ENCODE measurements at regions not wholly inside any gene's neighbourhood (a gene's known extent, or its start where the extent isn't known, plus 50 kb on each side); places are given as distances from the start of the nearest gene placed in this dataset.
"Not testable (repeated sequence)": the region's sequence is repeated elsewhere in the genome, so short reads cannot be mapped to it uniquely, and the experiment has no call there.

DNA sequence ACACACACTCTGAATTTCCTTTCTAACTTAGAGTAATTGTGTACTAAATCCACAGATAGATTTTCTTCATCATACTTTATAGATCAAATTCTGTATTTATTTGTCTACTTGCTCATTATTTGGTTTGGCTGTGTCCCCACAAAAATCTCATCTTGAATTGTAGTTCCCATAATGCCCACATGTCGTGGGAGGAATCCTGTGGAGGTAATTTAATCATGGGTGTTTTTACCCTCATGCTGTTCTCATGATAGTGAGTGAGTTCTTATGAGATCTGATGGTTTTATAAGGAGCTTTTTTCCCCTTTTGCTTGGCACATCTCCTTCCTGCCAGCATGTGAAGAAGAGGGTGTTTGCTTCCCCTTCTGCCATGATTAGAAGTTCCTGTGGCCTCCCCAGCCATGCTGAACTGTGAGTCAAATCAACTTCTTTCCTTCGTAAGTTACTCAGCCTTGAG is 198.3 kb upstream of the TGFBR2 start:
- no peak for DNase-seq (ENCODE audit: extremely low read depth, low read depth, low spot score)

DNA sequence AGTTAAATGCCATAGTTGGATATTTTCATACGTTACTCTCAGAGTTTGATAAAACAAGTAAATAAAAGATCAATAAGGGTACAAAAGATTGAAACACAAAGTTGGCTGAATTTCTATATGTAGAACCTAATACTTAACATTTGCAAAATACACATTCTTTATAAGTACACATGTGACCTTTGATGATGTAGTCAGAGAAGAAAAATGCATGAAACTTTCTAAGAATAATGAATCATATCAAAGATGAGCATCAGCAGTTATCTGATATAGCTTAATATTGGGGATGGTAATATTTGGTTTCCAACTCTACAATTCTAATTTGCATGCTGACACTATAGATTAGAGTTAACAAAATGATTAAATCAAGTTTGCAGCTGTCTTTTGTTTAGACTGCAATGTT is 188.0 kb upstream of the TGFBR2 start:
- DNase-seq (ENCODE audit: extremely low read depth, low read depth, low spot score) = no peak

DNA sequence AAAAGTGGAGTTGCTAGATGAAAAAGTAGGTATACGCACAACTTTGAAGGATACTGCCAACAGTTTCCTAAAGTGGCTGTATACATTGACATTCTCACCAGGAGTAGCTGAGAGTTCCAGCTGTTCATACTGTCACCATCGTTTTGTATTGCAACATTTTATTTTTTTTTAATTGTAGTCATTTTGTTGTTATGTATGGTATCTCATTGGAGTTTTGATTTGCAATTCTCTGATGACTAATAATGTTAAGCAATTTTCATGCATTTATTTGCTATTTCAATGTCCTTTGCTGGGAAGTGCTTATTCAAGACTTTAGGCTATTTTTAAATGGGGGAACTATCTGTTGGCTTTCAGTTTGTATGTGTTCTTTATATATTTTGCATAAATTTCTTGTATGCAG is 185.1 kb upstream of the TGFBR2 start:
- DNase-seq (ENCODE audit: extremely low read depth, low read depth, low spot score) = no peak

DNA sequence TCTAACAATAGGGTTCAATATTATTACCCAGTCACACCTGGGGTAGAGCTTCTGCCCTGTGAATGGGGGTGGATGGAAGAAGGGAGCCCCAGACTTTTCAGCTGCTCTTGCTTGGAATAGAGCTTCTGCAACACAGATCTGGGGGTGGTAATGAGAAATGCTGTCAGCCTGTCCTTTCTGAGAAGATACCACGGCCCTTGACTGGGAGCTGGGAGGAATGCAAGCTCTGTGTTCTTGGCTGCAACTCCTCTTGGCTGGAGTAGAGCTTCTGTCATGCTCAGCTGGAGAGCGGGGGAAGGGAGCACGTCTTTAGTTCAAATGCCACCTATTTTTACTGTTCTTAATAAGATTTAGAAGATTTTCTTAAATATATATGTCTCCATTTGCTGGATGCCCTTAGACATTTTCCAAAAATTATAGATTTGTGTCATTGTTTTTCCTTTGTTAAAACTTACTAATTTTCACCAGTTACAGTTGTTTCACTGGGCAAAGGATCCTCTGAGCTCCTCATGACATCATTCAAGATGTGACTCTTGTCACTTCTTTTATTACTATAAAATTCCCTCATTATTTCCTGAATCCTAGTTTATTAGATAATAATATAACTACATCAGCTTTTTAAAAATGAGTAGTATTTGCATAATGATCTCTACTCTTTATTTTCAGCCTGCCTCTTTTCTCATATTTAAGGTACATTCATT is 180.0 kb upstream of the TGFBR2 start:
- no peak for DNase-seq (ENCODE audit: extremely low read depth, low read depth, low spot score)

DNA sequence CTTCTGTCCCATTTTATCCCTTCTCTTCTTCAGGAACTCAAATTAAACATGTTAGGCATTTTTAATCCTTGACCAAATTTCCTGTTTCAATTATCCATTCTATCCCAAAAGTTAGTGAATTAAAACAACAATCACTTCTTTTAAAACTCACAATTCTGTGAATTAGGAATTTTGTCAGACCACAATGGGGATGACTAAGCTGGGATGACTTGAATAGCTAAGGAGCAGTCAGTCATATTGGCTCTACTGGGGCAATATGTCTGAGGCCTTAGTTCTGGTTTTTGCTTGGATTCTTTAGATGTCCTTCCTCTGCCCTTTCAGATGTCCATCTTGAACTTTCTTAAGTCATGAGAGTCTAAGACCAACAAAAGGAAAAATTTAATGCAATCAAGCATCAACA is 178.2 kb upstream of the TGFBR2 start:
- DNase-seq (ENCODE audit: extremely low read depth, low read depth, low spot score) = no peak

DNA sequence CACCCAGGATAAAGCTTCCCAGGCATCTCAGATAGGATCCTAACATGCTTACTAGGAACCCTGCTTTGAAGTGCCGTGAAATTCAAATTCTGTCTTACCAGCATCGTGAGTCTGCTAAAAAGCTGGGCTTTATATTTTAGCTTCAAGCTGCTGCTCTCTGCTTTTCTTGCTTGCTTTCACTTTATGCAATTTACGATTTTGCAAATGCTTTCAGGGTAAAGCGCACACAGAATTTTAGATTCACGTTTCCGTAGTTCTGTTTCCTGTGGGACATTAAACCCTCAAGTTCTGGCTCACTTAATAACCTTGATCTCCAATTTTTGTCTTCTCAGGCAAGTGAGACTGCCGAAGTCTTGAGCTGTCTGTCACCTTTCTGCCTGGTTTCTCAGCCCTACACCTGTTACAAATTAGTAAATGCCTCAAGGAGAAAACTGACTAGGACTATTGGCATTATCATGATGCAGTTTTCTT is 170.5 kb upstream of the TGFBR2 start:
- DNase-seq (ENCODE audit: extremely low read depth, low read depth, low spot score) = no peak

DNA sequence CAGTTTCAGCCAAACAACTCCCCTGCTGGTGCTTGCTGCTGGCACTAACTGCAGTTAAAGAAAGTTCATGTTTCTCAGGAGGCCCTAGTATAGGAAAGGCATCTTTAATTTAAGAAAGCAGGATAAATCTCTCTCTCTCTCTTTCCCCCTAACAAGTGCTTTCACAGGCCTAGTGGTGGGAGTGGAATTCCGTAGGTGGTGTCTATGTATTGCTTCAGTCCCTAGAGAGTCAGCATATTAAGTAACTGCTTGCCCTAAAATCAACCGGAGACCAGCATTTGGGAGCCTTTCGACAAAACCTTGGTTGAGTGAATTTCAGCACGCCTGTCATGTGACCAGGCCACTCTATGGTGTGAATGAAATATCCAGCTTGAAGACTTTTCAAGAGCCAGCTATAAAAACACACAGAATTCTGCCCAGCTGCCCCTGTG is 169.2 kb upstream of the TGFBR2 start:
- DNase-seq (ENCODE audit: extremely low read depth, low read depth, low spot score) = no peak

DNA sequence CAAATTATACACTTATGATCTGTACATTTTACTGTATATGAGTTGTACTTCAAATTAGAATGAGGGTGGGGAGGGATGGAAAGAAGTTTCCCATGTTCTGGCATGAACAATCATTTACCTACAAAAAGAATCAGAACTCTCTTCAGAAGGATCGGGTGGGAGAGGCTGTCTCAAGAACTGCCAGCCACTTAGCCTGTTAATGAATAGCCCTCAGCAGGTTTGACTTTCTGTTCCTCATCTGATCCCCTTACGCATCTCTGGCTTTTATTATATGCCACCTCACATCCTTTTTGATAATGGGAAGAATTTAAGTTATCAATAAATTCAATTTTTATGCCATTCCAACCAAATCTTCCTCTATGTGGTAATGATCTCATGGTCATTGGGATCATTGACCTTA is 168.3 kb upstream of the TGFBR2 start:
- no peak for DNase-seq (ENCODE audit: extremely low read depth, low read depth, low spot score)

DNA sequence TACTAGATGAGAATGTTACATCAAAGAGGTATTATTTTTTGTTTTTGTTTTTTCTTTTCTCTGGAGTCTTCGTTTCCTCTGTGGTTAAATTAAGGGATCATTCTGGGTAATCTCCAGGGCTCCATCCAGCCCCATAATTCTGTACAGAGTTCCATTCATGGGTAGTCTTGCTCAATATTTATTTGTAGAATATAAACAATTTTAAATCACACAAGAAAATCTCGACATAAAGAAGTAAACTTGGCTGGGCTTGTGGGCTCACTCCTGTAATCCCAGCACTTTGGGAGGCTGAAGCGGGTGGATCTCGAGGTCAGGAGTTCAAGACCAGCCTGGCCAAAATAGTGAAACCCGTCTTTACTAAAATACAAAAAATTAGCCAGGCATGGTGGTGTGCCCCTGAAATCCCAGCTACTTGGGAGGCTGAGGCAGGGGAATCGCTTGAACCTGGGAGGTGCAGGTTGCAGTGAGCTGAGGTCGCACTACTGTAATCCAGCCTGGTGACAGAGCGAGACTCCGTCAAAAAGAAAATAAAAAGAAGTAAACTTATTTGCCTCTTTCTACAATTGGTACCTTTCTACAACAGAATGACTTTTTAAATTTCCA is 166.8 kb upstream of the TGFBR2 start:
- no peak for DNase-seq (ENCODE audit: extremely low read depth, low read depth, low spot score)

DNA sequence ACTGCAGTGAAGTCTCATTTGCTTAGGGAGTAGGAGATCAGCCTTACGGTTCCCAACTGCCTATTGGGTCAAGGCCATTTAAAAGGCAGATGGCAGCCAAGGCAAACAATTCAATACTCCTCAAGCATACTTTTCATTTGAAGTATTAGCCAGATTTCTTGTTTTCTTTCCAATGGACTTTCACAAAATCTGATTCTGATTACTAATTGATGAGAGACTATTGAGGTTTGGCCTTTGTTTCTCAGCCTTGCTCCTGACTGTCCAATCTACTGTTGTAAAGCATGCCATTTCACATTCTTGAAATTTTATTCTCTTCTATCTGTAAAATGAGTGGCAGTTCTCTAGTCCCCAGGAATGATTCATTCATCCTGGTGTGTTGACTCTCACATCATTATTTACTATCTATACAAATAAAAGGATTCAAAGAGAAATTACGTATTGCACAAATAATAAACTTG is 166.2 kb upstream of the TGFBR2 start:
- no peak for DNase-seq (ENCODE audit: extremely low read depth, low read depth, low spot score)

DNA sequence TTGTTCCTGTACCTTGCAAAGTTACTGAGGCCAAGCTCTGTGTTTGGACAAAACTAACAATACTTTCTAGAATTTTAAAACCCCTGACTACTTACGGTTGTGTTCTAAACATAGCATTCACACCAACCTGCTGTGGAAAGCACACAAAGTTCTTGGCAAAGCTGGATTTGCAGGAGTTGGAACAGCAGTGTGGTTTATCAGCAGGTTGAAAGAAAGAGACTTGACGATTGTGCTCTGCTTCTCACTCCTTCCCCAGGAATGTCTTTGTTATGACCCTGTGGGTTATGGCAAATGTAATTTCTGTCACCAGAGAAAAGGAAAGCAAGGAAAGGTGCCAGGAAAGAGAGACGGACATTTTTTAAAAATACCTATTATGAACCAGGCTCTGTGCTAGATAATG is 165.5 kb upstream of the TGFBR2 start:
- DNase-seq (ENCODE audit: extremely low read depth, low read depth, low spot score) = no peak

DNA sequence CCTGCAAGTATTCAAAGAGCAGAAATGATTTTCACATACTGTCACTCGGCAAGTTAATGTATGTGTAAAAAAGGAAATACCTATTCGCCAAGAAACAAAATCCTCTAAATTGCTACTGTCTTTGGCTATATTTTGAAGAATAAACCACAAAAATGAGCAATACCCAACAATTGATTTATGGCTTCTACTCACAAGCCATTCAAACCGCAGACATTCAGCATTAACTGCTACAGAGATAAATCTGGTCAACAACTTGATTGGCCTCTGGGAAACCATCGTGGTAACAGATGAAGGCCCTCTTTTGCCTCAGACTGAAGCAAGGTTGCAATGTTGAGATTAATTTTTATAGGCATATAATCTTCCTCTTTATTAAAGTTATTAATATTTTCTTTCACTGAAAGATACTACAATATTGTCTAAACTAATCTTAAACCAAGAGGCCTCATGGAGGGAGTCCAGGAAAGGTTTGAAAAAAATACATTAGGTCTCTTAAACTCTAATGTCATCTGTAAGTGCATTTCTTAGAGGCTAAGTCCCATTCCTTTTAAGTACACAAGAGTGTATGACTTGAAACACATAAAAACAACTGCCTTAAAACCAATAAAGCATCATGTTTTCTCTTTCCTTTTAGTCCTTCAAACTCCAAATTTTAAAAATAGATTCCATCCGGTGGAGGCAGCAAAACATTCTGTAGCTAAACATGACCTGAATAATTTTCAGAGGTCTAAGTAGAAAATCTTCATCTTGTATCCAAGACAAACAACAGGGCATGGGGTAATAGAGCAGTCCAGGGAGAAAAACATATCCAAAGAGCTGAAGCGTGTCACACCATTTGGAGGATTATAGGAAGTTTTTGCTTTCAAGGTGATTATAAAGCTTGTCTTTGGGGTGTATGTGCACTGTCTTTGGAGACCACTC is 162.4 kb upstream of the TGFBR2 start:
- no peak for DNase-seq (ENCODE audit: extremely low read depth, low read depth, low spot score)

DNA sequence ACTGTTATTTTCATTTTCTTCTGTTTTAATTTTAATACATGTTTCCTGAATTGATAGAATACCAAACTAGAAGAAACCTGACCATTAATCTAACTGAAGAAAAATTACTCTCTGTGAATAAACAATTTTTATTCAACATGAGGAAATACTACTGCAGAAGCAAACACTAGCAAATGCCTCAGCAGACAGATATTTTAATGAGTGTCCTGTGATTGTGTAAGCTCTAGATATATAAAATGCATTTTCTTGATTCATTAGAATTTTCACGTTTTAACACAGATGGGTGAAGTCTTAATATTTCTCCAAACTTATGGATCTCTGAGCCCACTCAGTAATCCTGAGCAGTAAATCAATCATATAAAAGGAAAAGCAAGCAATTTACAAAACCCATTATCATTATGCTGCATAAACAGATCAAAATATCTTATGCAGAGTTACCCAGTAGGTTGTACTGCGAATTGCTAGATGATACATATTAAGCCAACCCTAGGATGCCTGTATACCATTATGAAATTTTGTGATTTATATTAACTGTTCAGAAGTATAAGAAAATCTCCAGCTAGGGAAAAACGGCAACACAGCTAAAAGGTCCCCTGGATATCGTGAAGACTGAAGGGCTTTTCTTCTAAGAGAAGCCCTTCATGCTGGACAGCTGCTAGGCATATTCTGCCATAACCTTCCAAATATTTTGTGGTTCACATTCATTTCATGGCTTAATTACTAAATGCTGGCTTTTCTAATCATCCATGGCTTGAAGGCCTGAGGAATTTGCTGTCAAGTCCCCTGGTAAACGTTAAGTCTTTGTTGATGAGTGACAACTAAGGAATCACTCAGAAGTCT is 157.7 kb upstream of the TGFBR2 start:
- no peak for DNase-seq (ENCODE audit: extremely low read depth, low read depth, low spot score)

DNA sequence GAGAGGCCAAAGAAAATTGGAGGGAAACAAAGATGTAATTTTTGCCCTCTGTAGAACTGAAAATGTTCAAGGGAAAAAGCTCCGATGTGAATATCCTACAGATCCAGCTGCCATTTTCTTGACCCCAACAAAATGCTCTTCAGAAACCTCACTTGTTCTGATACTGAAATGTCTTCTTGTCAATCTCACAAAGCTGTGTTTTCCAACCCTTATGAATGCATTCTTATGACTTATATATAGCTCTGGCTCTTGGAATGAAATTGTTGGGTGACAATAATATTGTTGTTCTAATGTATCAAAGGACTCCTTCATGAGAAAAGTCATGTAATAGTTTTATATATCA is 157.1 kb upstream of the TGFBR2 start:
- no peak for DNase-seq (ENCODE audit: extremely low read depth, low read depth, low spot score)

DNA sequence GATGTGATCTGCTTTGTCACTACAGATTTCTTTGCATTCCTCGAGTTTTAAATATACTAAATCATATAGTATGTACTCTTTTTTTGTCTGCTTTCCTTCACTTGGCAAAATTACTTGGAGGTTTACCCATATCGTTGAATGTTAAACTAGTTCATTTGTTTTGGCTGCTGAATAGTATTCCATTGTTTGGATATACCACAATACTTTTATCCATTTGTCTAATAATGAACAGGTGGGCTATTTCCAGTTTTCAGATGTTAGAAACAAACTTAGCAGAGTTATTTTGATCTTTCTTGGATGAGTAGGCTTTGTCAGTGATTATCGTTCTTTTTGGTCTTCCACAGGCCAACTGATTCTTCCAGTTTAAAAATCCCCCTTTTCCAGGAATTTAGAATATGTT is 154.0 kb upstream of the TGFBR2 start:
- DNase-seq (ENCODE audit: extremely low read depth, low read depth, low spot score) = no peak

DNA sequence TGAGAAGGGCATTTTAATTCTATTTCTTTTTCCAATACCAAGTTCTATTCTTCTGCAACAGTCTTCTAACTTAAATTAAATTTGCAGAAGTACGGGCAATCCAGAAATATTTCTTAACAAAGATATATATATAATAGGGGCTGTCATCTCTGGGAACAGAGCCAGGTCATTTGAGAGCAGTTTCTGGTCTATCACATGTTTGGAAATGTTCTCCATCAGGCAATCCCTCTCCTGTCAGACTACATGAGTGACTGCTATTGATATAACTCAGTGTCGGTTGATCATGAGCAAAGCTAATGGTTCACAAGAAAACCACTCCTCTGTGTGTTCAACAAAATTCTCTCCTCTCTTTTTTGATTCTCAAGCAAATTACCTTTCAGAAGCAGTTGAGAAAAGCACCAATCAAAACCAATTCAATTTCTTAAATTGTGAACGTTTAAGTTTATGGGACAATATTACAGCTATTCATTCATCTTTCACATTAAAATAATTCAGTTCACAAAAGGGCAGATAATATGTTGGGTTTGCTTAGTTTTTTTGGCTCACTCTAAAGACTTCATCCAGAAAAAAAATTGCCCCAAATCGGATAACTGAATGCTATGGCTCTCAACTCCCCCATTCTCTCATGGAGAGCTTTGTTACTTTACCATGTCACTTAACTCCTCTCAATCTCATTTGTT is 152.9 kb upstream of the TGFBR2 start:
- no peak for DNase-seq (ENCODE audit: extremely low read depth, low read depth, low spot score)

DNA sequence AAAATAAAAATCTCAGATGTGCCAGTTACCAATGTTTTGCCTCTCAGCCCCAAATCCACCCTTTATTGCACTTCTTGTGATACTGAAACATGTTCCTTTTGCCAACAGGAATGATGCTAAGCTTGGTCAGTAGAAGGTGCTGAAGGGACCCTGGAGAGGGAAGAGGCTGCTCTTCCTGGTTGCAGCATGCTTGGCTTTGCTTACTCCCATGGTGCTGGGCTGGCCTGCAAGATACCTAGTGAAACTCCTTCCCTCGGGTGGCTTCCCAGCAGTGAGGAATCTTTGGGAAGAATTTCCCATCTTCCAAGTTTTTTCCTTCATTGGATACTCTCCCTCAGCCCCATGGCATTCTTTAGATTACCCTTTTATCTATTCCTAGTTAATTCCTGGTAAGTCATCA is 151.8 kb upstream of the TGFBR2 start:
- DNase-seq (ENCODE audit: extremely low read depth, low read depth, low spot score) = no peak

DNA sequence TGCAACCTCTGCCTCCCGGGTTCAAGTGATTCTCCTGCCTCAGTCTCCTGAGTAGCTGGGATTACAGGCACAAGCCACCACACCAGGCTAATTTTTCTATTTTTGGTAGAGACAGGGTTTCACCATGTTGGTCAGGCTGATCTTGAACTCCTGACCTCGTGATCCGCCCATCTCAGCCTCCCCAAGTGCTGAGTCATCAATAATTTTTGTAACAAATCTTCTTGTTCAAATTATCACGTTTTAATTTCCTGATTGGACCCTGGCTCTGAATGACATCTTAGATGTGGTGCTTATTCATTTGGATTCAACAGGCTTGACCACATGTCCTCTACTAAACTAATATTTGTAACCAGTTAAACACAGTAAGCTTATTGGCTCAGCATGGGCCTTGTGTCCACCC is 151.3 kb upstream of the TGFBR2 start:
- not testable (repeated sequence) for DNase-seq (ENCODE audit: extremely low read depth, low read depth, low spot score)

DNA sequence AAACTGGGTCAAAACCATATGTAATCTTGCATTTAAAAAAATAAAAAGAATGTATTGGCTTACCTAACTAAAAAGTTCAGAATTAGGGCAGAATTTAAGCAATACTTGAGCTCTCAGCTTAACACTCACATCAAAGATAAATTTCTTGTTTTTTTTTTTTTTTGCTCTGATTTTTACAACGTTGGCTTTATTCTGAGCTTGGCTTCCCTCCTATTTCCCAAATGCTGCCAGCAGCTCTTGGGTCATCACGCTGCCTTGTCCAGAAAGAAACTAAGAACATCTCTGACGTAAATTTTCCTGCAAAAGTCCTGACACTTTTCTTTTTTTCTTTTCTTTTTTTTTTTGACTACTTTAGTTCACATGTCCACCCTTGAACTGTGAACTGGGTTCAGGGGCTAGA is 150.6 kb upstream of the TGFBR2 start:
- no peak for DNase-seq (ENCODE audit: extremely low read depth, low read depth, low spot score)

DNA sequence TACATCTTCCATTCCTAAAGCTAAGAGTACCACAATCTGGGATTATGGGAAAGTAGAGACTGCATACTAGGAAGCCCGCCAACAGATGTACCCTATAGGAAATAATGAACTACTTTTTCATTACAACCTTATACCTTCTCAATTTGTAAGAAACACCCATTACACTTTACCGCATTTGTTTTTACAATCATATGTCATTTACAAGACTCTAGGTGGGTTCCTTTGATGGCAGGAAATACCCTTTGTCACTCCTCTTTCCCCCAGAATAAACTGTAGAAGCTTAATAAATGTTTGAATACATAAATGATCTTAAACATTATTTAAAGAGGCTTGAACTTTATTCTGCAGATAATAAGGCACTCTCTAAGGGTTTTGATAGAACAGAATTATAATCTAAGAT is 150.1 kb upstream of the TGFBR2 start:
- no peak for DNase-seq (ENCODE audit: extremely low read depth, low read depth, low spot score)

All from glomerular endothelial cell (primary cell).